Mucosa of gallbladder (tissue), 1 donor: ENCODE measurements at regions not wholly inside any gene's neighbourhood (a gene's known extent, or its start where the extent isn't known, plus 50 kb on each side); places are given as distances from the start of the nearest gene placed in this dataset.
A peak's percentile ranks its signal among the peaks of the same experiment; 100 is the strongest.
"Not testable (repeated sequence)": the region's sequence is repeated elsewhere in the genome, so short reads cannot be mapped to it uniquely, and the experiment has no call there.

Experiments used
- DNase-seq: peaks from one replicate; pipeline ENCODE4 v3.0.0-alpha.2; 2020; ENCODE audit warnings: low spot score
- donor health status: DM: no; HTN: no; CAD: no.

- peak; percentile 28 for DNase-seq
Measured at GRCh38 chr1:185681034-185681633, 53.1 kb upstream of the HMCN1 start.

GRCh38 chr1:185680453-185680852 is 53.7 kb upstream of the HMCN1 start:
- no peak for DNase-seq

- no peak for DNase-seq
Measured at GRCh38 chr1:185679220-185679619, 55.0 kb upstream of the HMCN1 start.

- DNase-seq: no peak
Measured at GRCh38 chr1:185676969-185677368, 57.2 kb upstream of the HMCN1 start.

- no peak for DNase-seq
Measured at GRCh38 chr1:185674201-185674600, 60.0 kb upstream of the HMCN1 start.

GRCh38 chr1:185672719-185673360 is 61.4 kb upstream of the HMCN1 start:
- no peak for DNase-seq

- peak; percentile 33 for DNase-seq
Measured at GRCh38 chr1:185670187-185670627, 64.0 kb upstream of the HMCN1 start.

- peak; percentile 21 for DNase-seq
Measured at GRCh38 chr1:185668013-185668412, 66.2 kb upstream of the HMCN1 start.

GRCh38 chr1:185666582-185666981 is 67.6 kb upstream of the HMCN1 start:
- no peak for DNase-seq

GRCh38 chr1:185663771-185664296 is 70.4 kb upstream of the HMCN1 start:
- DNase-seq: no peak

GRCh38 chr1:185663332-185663731 is 70.9 kb upstream of the HMCN1 start:
- DNase-seq: no peak

- DNase-seq: no peak
Measured at GRCh38 chr1:185661971-185662370, 72.2 kb upstream of the HMCN1 start.

GRCh38 chr1:185656663-185657062 is 77.5 kb upstream of the HMCN1 start:
- no peak for DNase-seq

- DNase-seq: no peak
Measured at GRCh38 chr1:185654952-185655314, 79.3 kb upstream of the HMCN1 start.

GRCh38 chr1:185654199-185654951 is 79.8 kb upstream of the HMCN1 start:
- DNase-seq: no peak

GRCh38 chr1:185653615-185654014 is 80.6 kb upstream of the HMCN1 start:
- DNase-seq: no peak

GRCh38 chr1:185652348-185652747 is 81.8 kb upstream of the HMCN1 start:
- no peak for DNase-seq

- DNase-seq: no peak
Measured at GRCh38 chr1:185650602-185651230, 83.5 kb upstream of the HMCN1 start.

GRCh38 chr1:185648858-185649589 is 85.2 kb upstream of the HMCN1 start:
- DNase-seq: no peak

GRCh38 chr1:185647597-185648267 is 86.5 kb upstream of the HMCN1 start:
- DNase-seq: not testable (repeated sequence)

GRCh38 chr1:185646202-185646683 is 87.9 kb upstream of the HMCN1 start:
- DNase-seq: peak; percentile 84
